IMR-90 (cell line): ENCODE measurements at regions not wholly inside any gene's neighbourhood (a gene's known extent, or its start where the extent isn't known, plus 50 kb on each side); places are given as distances from the start of the nearest gene placed in this dataset.

Experiments
- BHLHE40 ChIP-seq: fragments of 150-350 bp; IDR thresholded peaks from 2 replicates; pipeline ENCODE4 v1.6.1; 2016; ENCODE audit warnings: mild to moderate bottlenecking, low read depth, low read length
- CEBPB ChIP-seq: IDR thresholded peaks from 2 replicates; pipeline ENCODE4 v1.6.1; 2012; ENCODE audit warnings: low read depth, low read length, improper control_type of control experiment
- CHD1 ChIP-seq: IDR thresholded peaks from 2 replicates; pipeline ENCODE4 v1.6.1; 2012; ENCODE audit warnings: low read depth, low read length, improper control_type of control experiment
- CTCF ChIP-seq: conservative IDR thresholded peaks from 2 replicates; pipeline ENCODE4 v1.5.1; 2012; ENCODE audit warnings: mild to moderate bottlenecking, low read depth, low read length, improper control_type of control experiment
- FOS ChIP-seq: fragments of 150-350 bp; IDR thresholded peaks from 2 replicates; pipeline ENCODE4 v1.6.1; 2016; ENCODE audit warnings: low read depth, low read length
- MXI1 ChIP-seq: IDR thresholded peaks from 2 replicates; pipeline ENCODE4 v1.6.1; 2012; ENCODE audit warnings: low read depth, mild to moderate bottlenecking, low read length, moderate library complexity, borderline replicate concordance
- POLR2A ChIP-seq: IDR thresholded peaks from 2 replicates; pipeline ENCODE4 v1.6.1; 2012; ENCODE audit warnings: mild to moderate bottlenecking, low read depth, low read length
- RAD21 ChIP-seq: IDR thresholded peaks from 2 replicates; pipeline ENCODE4 v1.6.1; 2012; ENCODE audit warnings: low read length, improper control_type of control experiment
- RFX5 ChIP-seq: IDR thresholded peaks from 2 replicates; pipeline ENCODE4 v1.8.0; 2012; ENCODE audit warnings: low read depth, mild to moderate bottlenecking, low read length, moderate library complexity

GRCh38 chr16:9603316-9603715, 511.9 kb downstream of the HAPSTR1 start:
- TF ChIP-seq CTCF (no peak), BHLHE40 (no peak), POLR2A (no peak), RAD21 (no peak), FOS (no peak), RFX5 (no peak), CHD1 (no peak), MXI1 (no peak), CEBPB (no peak)
